Colonic mucosa (tissue), 4 donors: ENCODE measurements at regions not wholly inside any gene's neighbourhood (a gene's known extent, or its start where the extent isn't known, plus 50 kb on each side); places are given as distances from the start of the nearest gene placed in this dataset.

Experiments
- DNase-seq: peaks from one replicate; pipeline ENCODE4 v3.0.0-alpha.2; 2020
- H3K27ac ChIP-seq: fragments of 200-600 bp; one replicate; pipeline ENCODE4 v1.8.0; 2021
- H3K27me3 ChIP-seq: fragments of 200-600 bp; one replicate; pipeline ENCODE4 v1.8.0; 2021
- H3K36me3 ChIP-seq: fragments of 200-600 bp; one replicate; pipeline ENCODE4 v1.8.0; 2021
- H3K4me1 ChIP-seq: fragments of 200-600 bp; one replicate; pipeline ENCODE4 v1.8.0; 2021; ENCODE audit warnings: mild to moderate bottlenecking
- H3K4me3 ChIP-seq: fragments of 200-600 bp; one replicate; pipeline ENCODE4 v1.8.0; 2021
- H3K9ac ChIP-seq, 2 donors: one replicate each; pipeline ENCODE4 v1.7.0; 2013; ENCODE audit warnings: control low read depth in 2 of 2, low read depth in 2 of 2, low read length in 2 of 2
- H3K9me3 ChIP-seq: fragments of 200-600 bp; one replicate; pipeline ENCODE4 v1.8.0; 2021
- CTCF ChIP-seq: fragments of 200-600 bp; IDR thresholded peaks from one replicate; pipeline ENCODE4 v1.8.0; 2022; ENCODE audit warnings: antibody characterized with exemption, mild to moderate bottlenecking
- intact Hi-C: fragments of 100-400 bp; cut with DNase I; formaldehyde crosslinking; loops from one replicate; pipeline ENCODE4 v1.14.1; 2022
- donor health status: healthy.
- donor health status: DM: no; HTN: no; CAD: no.
- donor health status: DM: no; HTN: no; CAD: no.

- no peaks in the 10 kb centered on the region for H3K36me3 ChIP-seq
- H3K4me1 ChIP-seq, result no peaks in the 10 kb centered on the region
- DNase-seq, result no peak
- no peak overlapping the region for H3K4me3 ChIP-seq
- H3K27ac ChIP-seq, result no peak overlapping the region
- H3K9ac ChIP-seq, result no peak overlapping the region
- intact Hi-C loops, result no loop called here
- TF ChIP-seq CTCF, result no peak
- H3K27me3 ChIP-seq, result no peaks in the 10 kb centered on the region
- no peaks in the 10 kb centered on the region for H3K9me3 ChIP-seq
Measured at GRCh38 chr5:133854554-133854953, 113.9 kb downstream of the C5orf15 start.

DNA sequence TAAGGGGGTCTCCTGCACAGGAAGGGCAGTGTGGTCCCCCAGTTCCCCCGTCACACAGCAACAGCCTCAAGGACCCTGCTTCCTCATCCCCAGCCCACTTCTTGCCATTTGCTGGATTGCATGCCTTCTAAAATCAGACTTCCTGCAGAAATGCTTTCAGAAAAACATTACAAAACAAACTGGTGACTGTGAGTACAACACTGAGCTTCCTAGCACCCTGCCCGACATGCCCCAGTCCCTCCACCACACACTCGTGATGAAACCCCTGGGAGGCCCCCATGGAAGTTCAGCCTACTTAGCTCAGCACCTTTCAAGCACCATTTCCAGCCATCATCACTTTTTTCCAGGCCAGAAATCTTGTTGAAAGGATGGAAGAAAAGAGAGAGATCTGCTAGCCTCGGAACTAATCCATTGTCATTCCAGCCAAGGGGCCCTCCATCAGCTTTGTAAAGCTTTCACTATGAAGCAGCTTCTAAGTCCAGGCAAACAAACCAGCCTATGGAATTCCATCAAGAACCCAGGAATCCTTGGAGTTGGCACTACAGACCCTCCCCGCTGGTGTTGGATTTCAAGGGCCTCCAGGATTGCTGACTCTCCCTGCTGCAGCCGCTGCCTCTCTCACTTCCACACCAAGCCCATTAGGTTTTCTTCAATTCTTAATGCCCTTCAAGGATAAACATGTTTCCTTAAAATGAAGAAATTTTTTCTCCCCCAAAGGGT is 114.6 kb downstream of the C5orf15 start:
- Histone ChIP-seq H3K4me3 (no peak overlapping the region), H3K27ac (no peak overlapping the region), H3K27me3 (no peaks in the 10 kb centered on the region), H3K4me1 (no peaks in the 10 kb centered on the region), H3K9me3 (no peaks in the 10 kb centered on the region), H3K36me3 (no peaks in the 10 kb centered on the region), H3K9ac (no peak overlapping the region)
- no peak for DNase-seq
- intact Hi-C loops, result no loop called here
- no peak for TF ChIP-seq CTCF

DNA sequence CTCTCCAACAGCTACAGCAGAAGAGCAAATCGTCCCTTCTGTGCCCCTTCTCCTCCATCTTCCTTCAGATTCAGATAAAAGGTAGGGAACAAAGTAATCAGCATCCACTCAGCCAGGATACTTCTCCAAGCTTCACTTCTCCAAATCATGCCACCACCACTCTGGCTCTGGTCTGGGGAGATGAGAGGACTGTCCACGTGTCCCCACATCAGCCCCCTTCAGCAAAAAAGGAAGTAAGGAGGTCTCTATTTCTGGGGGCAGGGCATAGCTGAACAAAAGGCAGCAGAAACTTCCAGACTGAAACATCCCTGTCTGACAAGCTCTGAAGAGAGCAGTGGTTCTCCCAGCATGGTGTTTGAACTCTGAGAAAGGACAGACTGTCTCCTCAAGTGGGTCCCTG is 116.9 kb downstream of the C5orf15 start:
- H3K27me3 ChIP-seq, result no peaks in the 10 kb centered on the region
- TF ChIP-seq CTCF, result no peak
- no peaks in the 10 kb centered on the region for H3K9me3 ChIP-seq
- no peaks in the 10 kb centered on the region for H3K36me3 ChIP-seq
- H3K4me3 ChIP-seq, result no peak overlapping the region
- intact Hi-C loops, result no loop called here
- H3K4me1 ChIP-seq, result no peaks in the 10 kb centered on the region
- no peak overlapping the region for H3K9ac ChIP-seq
- DNase-seq, result no peak
- H3K27ac ChIP-seq, result no peak overlapping the region

- Histone ChIP-seq H3K27me3 (no peaks in the 10 kb centered on the region), H3K27ac (no peak overlapping the region), H3K4me1 (no peaks in the 10 kb centered on the region), H3K4me3 (no peak overlapping the region), H3K9ac (no peak overlapping the region), H3K36me3 (no peaks in the 10 kb centered on the region), H3K9me3 (no peaks in the 10 kb centered on the region)
- intact Hi-C loops, result no loop called here
- no peak for DNase-seq
- no peak for TF ChIP-seq CTCF
Measured at GRCh38 chr5:133850811-133851210, 117.6 kb downstream of the C5orf15 start.

DNA sequence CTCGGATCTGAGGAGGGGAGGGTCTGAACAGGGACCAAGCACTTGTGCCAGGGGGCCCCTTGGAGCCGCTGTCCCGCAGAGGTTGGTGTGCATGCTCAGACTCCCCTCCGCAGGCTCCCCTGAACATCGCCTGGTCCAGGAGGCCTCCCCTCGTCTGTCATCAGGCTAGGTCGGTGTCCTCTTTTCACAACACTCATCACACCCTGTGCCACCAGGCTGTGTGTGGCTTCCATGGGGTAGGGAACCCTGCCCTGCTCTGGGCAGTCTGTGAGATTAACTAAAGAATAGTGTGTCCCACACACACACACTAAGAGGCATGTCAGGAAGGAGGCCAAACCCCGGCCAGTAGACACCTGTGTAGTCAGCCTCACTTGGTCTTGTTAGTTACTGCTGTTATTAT is 119.3 kb downstream of the C5orf15 start:
- Histone ChIP-seq H3K27ac (no peak overlapping the region), H3K27me3 (no peaks in the 10 kb centered on the region), H3K9ac (no peak overlapping the region), H3K4me3 (no peak overlapping the region), H3K9me3 (no peaks in the 10 kb centered on the region), H3K4me1 (no peaks in the 10 kb centered on the region), H3K36me3 (no peaks in the 10 kb centered on the region)
- no peak for DNase-seq
- intact Hi-C loops, result no loop called here
- no peak for TF ChIP-seq CTCF
